GM12864 (cell line): ENCODE measurements at regions not wholly inside any gene's neighbourhood (a gene's known extent, or its start where the extent isn't known, plus 50 kb on each side); places are given as distances from the start of the nearest gene placed in this dataset.

Source experiments
- DNase-seq: peaks from one replicate; pipeline ENCODE4 v3.0.0-alpha.2; 2011; ENCODE audit warnings: low read depth
- H3K4me3 ChIP-seq: 2 replicates; pipeline ENCODE4 v1.5.1; 2011; ENCODE audit warnings: mild to moderate bottlenecking, low read depth, low read length, control low read depth
- TF ChIP-seq, protein P1 (sequence below): IDR thresholded peaks from 2 replicates; pipeline ENCODE4 v1.5.1; 2011; ENCODE audit warnings: low read depth, mild to moderate bottlenecking, moderate library complexity, low read length, control low read depth, inconsistent platforms; ENCODE audit errors: missing control alignments

DNA sequence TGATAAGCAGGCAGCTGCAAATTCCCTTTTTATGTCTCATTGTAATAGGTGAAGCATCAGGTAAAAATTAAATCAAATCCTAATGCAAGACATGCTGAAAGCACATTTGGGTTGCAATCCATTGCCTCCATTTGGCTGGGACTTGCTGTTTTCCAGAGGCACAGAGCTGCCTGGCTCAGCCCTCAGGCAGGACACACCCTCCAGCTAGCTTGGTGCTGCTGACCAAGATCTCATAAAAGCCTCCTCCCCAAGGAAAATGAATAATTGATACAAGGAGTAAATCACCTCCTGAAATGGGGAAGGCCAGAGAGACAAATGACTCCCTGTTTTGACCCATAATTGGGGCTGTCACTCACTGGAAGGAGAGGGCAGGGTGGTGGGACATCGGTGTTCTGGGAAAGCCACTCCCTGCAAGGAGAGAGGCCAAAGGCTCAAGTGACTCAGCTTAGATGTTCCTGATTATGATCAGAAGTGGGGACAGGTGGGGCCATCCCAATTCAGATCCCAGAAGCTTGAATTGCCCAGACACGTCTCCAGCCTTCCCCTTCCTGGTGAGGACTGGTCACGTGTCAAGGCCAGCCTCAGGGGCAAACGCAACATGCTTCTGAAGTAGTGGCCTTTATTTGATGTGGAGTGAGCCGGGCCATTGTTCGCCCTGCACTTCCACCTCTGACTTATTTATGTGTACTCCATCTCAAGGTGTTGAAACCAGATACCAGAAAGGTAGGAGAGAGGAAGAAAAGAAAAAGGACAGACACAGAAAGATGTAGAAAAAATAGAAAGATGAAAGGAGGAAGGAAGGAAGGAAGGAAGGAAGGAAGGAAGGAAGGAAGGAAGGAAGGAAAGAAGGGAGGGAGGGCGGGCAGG lies 773.7 kb downstream of the BCL11B start:
- DNase-seq: no peak
- H3K4me3 ChIP-seq: no peak overlapping the region
- TF ChIP-seq, protein P1, sequence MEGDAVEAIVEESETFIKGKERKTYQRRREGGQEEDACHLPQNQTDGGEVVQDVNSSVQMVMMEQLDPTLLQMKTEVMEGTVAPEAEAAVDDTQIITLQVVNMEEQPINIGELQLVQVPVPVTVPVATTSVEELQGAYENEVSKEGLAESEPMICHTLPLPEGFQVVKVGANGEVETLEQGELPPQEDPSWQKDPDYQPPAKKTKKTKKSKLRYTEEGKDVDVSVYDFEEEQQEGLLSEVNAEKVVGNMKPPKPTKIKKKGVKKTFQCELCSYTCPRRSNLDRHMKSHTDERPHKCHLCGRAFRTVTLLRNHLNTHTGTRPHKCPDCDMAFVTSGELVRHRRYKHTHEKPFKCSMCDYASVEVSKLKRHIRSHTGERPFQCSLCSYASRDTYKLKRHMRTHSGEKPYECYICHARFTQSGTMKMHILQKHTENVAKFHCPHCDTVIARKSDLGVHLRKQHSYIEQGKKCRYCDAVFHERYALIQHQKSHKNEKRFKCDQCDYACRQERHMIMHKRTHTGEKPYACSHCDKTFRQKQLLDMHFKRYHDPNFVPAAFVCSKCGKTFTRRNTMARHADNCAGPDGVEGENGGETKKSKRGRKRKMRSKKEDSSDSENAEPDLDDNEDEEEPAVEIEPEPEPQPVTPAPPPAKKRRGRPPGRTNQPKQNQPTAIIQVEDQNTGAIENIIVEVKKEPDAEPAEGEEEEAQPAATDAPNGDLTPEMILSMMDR: no peak

DNA sequence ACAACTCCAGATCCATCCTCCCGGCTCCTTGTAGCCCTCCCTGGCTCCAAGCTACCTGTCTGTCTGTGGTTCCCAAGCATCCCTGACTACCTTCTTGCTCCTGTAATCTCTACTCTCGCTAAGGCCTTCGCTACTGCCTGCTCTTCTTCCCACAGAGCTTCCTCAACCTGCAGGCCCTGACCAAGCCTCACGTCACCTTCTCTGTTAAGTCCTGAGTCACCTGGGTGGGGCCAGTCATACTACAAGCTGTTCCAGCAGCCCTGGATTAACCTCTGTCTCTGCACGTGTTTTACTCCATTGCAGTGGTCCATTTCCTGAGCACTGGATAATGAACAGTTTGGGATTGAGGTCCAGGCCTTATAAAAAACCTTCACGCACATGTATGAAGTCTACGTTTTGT lies 770.7 kb downstream of the BCL11B start:
- no peak for DNase-seq
- no peak overlapping the region for H3K4me3 ChIP-seq
- TF ChIP-seq, protein P1: no peak

GRCh38 chr14:98501836-98502235 lies 770.2 kb downstream of the BCL11B start:
- DNase-seq: no peak
- TF ChIP-seq, protein P1: no peak
- H3K4me3 ChIP-seq: no peak overlapping the region

DNA sequence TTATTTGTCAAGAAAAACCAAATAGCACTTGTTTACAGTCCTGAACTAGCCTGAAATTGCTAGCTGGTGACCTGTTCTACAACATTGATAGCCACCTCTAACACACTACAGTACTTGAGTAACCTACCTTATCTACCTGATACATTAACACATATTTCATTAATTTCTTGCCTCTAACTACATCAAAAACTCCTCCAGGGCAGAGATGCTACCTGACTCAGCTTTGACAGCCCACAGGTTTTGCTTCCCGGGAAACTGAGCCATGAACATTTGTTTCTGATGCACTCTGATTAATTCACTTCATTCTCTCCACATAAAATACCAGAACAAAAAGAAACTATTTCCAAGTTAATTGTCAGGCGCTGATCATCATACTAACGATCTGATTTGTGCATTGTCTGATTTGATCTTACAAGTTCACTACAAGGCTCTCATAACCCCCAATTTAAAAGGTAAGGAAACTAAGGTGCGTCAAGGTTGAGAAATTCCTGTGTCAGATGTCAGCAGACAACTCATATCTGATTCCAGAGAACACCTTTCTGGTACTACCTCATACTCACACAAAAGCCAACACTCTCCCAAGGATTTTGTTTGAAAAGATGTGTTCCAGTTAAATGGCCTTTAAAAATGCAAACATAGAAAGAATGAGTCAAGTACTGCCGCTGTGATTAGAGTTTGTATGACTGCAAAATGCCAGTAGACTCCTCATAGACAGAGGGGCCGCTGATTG lies 768.7 kb downstream of the BCL11B start:
- no peak for DNase-seq
- no peak overlapping the region for H3K4me3 ChIP-seq
- TF ChIP-seq, protein P1: no peak

DNA sequence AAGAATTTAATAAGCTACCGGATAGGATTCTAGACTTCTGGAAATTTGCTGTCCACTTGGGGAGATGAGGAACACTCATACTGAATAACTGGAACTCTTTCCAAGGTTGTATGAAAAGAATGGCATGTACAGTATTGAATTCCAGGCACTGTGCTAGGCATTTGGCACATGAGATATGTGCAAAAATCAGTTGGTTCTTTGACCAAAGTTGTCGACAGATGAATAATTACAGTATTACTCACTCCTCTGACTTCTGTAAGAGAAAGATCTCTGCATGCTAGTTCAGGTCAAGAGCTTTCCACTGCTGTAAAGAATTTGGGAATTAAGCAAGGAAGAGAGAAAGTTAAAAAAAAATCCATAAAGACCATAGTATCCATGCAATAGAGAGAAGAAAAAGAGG lies 764.7 kb downstream of the BCL11B start:
- no peak overlapping the region for H3K4me3 ChIP-seq
- no peak for DNase-seq
- TF ChIP-seq, protein P1: no peak

- TF ChIP-seq, protein P1: no peak
- DNase-seq: no peak
- no peak overlapping the region for H3K4me3 ChIP-seq
These were observed 761.6 kb downstream of the BCL11B start for GRCh38 chr14:98510392-98510791.
